ENCODE measurements at regions not wholly inside any gene's neighbourhood (a gene's known extent, or its start where the extent isn't known, plus 50 kb on each side); places are given as distances from the start of the nearest gene placed in this dataset.

- DNase-seq (ENCODE audit: low spot score), result no peak
- CTCF ChIA-PET, result no interaction called here
- H3K27ac ChIP-seq, result no peak overlapping the region
- POLR2A ChIA-PET (ENCODE audit: low non-redundant PET), result no interaction called here
- no peak for TF ChIP-seq CTCF (conservative IDR thresholded peaks at IDR 0.05; ENCODE audit: low read depth)
Measured at GRCh38 chr18:5756823-5757222, 138.5 kb downstream of the TMEM200C start.

GRCh38 chr18:5747678-5748077 is 147.6 kb downstream of the TMEM200C start:
- POLR2A ChIA-PET (ENCODE audit: low non-redundant PET), result no interaction called here
- no peak for DNase-seq (ENCODE audit: low spot score)
- CTCF ChIA-PET, result no interaction called here

GRCh38 chr18:5746844-5747243 is 148.5 kb downstream of the TMEM200C start:
- DNase-seq (ENCODE audit: low spot score), result no peak
- ChIA-PET POLR2A (ENCODE audit: low non-redundant PET) (no interaction called here), CTCF (no interaction called here)
- H3K27ac ChIP-seq, result no peak overlapping the region
- no peak for TF ChIP-seq CTCF (conservative IDR thresholded peaks at IDR 0.05; ENCODE audit: low read depth)

More at GRCh38 chr18:5747678-5748077, 147.6 kb downstream of the TMEM200C start:
- H3K27ac ChIP-seq, result no peak overlapping the region
- no peak for TF ChIP-seq CTCF (conservative IDR thresholded peaks at IDR 0.05; ENCODE audit: low read depth)

- ChIA-PET CTCF (no interaction called here), POLR2A (ENCODE audit: low non-redundant PET) (no interaction called here)
- no peak for TF ChIP-seq CTCF (conservative IDR thresholded peaks at IDR 0.05; ENCODE audit: low read depth)
Measured at GRCh38 chr18:5744659-5745058, 150.7 kb downstream of the TMEM200C start.

GRCh38 chr18:5738526-5738925 is 156.8 kb downstream of the TMEM200C start:
- ChIA-PET POLR2A (ENCODE audit: low non-redundant PET) (no interaction called here), CTCF (no interaction called here)

More at GRCh38 chr18:5744659-5745058, 150.7 kb downstream of the TMEM200C start:
- H3K27ac ChIP-seq, result no peak overlapping the region
- DNase-seq (ENCODE audit: low spot score), result no peak

GRCh38 chr18:5732318-5732717 is 163.0 kb downstream of the TMEM200C start:
- POLR2A ChIA-PET (ENCODE audit: low non-redundant PET), result no interaction called here
- no peak overlapping the region for H3K27ac ChIP-seq
- TF ChIP-seq CTCF (conservative IDR thresholded peaks at IDR 0.05; ENCODE audit: low read depth), result no peak
- CTCF ChIA-PET, result no interaction called here
- DNase-seq (ENCODE audit: low spot score), result no peak

More at GRCh38 chr18:5738526-5738925, 156.8 kb downstream of the TMEM200C start:
- no peak for TF ChIP-seq CTCF (conservative IDR thresholded peaks at IDR 0.05; ENCODE audit: low read depth)
- no peak overlapping the region for H3K27ac ChIP-seq
- DNase-seq (ENCODE audit: low spot score), result no peak
